ENCODE measurements at regions not wholly inside any gene's neighbourhood (a gene's known extent, or its start where the extent isn't known, plus 50 kb on each side); places are given as distances from the start of the nearest gene placed in this dataset.

DNA sequence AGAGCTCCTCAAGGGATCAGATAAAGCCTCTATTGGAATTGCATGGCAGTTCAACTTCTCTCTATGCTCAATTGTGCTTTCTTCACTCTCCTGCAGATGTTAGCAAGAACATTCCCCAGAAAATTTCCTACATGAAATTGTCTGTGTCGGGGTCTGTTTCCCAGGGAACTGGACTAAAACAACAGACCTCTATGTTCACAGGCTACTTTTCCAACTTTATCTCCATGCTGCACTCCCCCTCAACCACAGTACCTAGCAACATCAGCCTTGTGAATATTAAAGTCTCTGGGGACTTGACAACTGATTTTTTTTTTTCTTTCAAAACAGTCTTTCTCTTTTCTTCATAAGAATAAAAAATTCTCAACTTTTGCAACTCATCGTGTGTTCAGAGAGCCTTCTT lies 1470.8 kb upstream of the ADGRL3 start:
- TF ChIP-seq, protein P1, sequence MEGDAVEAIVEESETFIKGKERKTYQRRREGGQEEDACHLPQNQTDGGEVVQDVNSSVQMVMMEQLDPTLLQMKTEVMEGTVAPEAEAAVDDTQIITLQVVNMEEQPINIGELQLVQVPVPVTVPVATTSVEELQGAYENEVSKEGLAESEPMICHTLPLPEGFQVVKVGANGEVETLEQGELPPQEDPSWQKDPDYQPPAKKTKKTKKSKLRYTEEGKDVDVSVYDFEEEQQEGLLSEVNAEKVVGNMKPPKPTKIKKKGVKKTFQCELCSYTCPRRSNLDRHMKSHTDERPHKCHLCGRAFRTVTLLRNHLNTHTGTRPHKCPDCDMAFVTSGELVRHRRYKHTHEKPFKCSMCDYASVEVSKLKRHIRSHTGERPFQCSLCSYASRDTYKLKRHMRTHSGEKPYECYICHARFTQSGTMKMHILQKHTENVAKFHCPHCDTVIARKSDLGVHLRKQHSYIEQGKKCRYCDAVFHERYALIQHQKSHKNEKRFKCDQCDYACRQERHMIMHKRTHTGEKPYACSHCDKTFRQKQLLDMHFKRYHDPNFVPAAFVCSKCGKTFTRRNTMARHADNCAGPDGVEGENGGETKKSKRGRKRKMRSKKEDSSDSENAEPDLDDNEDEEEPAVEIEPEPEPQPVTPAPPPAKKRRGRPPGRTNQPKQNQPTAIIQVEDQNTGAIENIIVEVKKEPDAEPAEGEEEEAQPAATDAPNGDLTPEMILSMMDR (IDR thresholded peaks at IDR 0.05): no peak
- no peak for TF ChIP-seq POLR2A (IDR thresholded peaks at IDR 0.05)

Data from testis (tissue), 2 donors.